ENCODE measurements at regions not wholly inside any gene's neighbourhood (a gene's known extent, or its start where the extent isn't known, plus 50 kb on each side); places are given as distances from the start of the nearest gene placed in this dataset.

DNA sequence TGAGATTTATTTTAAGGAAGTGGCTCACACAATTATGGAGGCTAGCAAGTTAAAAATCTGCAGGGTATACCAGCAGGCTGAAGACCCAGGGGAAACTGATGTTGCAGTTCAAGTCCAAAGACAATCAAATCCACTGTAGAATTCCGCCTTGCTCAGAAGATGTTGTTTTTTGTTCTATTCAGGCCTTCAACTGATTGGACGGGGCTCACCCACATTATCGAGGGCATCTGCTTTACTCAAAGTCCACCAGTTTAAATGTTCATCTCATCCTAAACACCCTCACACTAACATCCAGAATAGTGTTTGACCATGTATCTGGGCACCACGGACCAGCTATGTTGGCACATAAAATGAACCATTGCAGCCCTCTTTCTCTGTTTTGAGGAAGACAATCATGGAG is 211.2 kb upstream of the GPR26 start:
- TF ChIP-seq, protein P1, sequence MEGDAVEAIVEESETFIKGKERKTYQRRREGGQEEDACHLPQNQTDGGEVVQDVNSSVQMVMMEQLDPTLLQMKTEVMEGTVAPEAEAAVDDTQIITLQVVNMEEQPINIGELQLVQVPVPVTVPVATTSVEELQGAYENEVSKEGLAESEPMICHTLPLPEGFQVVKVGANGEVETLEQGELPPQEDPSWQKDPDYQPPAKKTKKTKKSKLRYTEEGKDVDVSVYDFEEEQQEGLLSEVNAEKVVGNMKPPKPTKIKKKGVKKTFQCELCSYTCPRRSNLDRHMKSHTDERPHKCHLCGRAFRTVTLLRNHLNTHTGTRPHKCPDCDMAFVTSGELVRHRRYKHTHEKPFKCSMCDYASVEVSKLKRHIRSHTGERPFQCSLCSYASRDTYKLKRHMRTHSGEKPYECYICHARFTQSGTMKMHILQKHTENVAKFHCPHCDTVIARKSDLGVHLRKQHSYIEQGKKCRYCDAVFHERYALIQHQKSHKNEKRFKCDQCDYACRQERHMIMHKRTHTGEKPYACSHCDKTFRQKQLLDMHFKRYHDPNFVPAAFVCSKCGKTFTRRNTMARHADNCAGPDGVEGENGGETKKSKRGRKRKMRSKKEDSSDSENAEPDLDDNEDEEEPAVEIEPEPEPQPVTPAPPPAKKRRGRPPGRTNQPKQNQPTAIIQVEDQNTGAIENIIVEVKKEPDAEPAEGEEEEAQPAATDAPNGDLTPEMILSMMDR (IDR thresholded peaks at IDR 0.05) = no peak
- no peak for TF ChIP-seq POLR2A (IDR thresholded peaks at IDR 0.05)
- no peak for TF ChIP-seq POLR2AphosphoS5 (IDR thresholded peaks at IDR 0.05)

Measured in stomach (tissue), 4 donors.